GOT3 (cell line): ENCODE measurements at regions not wholly inside any gene's neighbourhood (a gene's known extent, or its start where the extent isn't known, plus 50 kb on each side); places are given as distances from the start of the nearest gene placed in this dataset.

ENCODE experiments used
- DNase-seq: peaks from one replicate; lab custom pipeline; 2025; ENCODE audit warnings: mixed read lengths; lab: John Stamatoyannopoulos, UW

DNA sequence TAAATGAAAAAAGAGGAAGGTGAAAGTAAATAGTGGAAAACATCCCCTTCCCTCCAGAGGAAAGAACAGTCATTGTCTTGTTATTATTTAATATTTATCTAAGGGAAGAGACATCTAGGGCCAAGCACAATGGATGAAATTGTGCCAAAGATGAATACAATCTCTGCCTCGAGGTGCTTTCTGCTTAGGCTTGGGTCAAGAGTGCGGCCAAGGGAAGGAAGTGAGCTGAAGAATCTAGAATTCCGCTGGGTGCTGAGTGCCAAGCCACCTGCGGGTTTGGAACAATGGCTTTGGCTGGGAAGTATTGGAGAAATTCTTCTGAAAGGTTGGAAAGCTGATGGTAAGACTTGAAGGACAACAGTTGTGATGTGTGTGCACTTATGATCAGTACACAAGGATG is 531.3 kb upstream of the FZD8 start:
- no peak for DNase-seq

DNA sequence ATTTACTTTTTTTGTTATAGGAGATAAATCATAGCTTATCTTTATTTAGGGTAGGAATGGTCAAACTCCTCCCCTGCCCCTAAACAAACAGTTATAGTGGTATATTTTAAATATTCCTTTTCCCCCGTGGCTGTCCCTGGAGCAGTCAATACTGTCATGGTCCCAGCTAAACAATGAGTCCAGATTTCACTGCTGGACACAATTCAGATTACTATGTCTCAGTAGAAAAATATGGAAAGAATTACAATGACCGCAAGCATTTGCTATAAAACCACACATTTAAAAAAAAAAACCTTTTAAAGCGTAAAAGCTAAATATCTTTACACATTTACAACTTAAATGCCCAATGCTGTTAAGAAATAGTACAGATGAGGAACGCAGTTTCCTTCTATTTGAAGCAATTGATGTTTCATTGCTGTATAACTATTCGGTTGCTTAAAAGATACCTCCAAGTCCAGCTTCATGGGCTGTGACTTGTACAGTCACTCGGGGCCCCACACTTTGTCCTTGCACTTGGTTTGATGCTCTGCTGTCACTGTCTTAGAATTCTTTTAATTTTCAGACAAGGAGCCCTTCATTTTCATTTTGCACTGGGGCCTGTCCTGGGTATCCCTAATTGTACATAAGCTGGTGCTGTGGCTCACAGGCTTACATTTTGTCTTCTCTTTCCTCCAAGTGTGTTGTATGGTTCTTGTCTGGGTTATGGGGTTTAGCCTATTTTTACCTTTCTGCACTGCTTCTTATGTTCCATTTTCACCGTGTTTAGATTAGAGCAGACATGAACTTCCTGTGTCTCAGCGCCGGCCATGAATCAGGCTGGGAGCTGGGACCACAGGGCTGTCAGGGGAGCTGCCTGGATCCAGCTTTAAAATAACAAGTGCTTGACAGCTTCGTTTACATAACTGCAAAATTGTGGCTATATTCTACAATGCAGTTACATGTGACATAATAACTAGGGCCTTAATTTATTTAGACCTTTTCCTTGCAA is 530.2 kb upstream of the FZD8 start:
- DNase-seq, result no peak

DNA sequence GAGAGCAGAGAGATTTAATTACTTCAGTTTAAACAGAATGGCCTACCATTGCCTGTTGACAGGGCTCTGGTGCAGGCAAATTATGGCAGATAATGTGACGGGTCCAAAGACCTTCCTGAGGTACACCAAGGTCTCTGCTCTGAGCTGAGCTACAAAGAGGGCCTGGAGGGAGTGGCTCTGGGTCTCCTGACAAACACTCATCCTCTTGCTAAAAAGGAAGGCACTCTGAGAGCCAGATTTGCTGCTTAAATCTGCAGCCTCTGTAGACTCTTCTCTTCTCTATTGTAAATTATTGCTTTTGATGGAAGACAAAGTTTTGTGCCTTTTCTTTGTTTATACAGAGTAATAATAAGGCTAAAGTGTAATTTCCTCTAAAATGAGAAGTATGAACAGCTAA is 529.5 kb upstream of the FZD8 start:
- no peak for DNase-seq

DNA sequence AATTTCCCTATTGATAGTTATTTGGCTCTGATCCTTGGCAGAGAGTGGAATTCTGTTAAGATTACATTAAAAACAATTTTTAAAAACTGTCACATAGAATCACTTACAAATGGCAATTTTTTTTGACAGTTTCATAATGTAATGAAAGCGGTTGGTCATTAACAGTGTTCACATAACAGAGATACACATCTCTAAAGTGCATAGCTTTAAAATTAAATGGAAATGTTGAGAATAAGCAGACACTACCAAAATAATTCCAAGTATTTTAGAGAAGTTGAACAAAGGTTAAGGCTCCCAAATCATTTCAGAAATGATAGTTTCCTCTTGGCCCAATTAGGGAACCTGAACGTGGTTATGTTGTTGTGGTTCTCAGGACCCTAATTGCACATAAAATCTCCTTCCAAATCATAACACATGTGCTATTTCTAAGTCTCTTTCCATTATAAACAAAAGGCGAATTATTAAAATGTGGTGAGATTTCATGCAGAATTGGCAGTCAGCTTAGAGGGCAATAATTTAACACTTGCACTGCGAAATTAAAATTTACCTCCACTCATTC is 528.9 kb upstream of the FZD8 start:
- DNase-seq, result no peak

DNA sequence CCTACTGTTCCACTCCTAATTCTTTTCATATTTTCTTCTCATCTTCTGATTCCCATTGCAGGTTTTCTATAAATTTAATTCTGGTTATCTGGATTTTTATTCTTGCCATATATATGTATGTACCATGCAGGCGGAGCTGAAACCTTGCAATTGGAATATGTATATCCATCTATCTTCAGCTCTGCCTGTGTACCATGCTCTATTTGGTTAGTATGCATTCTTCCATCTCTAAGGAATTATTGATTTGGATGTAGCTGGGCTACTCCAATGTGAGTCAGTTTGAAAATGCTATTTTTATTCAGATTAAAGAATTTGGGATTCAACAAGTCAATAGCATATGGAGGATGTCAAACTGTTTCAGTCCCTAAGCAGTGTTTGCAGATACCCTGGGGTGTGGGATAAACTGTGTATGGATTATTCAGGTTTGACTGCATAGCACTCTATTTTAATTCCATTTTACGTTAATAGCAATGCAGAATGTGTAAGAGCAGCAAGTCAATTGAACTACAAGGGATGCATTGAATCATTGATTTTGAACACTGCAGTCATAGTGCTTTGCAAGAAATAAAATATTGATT is 528.1 kb upstream of the FZD8 start:
- DNase-seq, result no peak

DNA sequence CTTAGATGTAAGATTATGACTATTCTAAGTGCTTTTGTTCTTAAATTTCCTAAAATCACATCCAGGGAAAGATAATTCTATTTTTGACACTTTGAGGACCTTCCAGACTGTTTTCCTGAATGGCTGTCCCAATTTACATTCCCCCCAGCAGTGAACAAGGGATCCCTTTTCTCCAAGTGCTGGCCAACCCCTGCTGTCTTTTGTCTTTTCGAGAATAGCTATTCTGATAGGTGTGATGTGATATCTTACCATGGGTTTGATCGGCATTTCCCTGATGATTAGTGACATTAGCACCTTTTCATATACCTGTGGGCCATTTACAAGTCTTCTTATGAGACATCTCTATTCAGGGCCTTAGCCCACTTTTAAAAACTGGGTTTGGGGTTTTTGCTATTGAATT is 526.7 kb upstream of the FZD8 start:
- no peak for DNase-seq

DNA sequence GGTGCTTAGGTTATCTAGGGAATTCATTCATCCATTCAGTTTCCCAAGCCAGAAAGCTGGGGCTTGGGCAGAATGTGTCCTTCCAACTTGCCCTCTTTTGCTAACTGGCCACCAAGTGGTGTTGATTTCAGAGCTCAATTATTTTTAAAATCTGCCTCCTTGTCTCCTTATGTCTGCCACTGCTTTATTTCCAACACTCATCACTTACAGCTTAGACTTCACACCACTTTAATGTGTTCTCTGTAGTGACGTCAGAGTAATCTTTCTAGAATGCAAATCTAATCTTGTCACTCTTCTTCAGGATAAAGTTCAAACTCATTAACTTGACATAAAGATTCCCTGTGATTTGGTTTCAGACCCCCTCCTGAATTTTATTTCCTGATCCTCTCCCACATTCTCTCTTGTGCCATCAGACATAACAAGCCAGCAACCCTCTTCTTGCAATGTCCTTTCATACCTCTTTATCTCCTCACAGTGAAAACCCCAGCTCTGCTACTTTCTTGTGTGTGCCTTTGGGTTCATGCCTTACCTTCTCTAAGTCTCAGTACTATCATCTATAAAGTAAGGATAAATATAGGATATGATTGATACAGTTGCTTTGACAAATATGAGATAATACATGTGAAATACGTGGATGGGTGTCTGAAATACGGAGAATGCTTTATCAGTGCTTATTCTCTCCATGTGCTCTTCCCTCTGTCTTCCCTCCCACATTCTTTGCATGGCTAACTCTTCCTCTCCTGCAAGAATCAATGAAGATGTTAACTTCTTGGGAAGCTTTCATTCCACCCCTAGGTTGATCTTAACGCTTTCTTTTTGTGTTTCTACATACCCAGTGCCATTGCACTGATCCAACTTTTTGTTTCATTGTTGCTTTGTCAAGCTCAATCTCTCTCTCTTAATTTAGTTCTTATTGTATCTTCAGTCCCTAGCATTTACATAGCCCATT is 522.7 kb upstream of the FZD8 start:
- no peak for DNase-seq

DNA sequence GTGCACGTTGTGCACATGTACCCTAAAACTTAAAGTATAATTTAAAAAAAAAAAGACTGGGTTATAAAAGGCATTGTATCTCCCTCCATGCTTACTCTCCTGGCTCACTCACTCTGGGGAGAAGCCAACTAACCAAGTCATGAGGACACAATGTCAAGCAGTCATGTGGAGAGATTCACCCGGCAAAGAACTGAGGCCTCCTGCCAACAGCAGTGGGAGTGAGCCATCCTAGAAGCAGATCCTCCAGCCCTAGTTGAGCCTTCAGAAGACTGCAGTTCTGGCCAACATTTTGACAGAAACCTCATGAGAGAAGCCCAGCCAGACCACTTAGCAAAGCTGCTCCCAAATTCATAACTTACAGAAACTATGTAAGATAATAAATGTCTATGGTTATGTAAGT is 521.7 kb upstream of the FZD8 start:
- DNase-seq, result no peak

DNA sequence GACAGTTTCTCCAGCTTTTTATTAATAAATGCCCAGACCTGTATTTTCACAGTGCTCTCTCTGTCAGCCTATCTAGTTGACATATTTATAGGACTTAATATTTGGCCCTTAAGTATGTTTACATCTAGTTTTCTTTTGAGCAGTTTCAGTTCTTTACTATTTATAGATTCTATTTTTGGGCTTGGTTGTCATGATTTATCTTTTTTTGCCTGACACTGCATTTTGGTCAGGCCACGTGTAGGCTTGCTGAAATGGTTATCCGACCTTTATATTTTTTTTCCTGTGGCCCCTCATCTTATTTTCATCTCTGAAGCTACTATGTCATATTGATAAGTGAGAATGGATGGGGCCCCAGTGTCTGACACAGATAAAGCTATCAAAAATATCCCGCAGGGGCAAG is 515.4 kb upstream of the FZD8 start:
- DNase-seq, result no peak

DNA sequence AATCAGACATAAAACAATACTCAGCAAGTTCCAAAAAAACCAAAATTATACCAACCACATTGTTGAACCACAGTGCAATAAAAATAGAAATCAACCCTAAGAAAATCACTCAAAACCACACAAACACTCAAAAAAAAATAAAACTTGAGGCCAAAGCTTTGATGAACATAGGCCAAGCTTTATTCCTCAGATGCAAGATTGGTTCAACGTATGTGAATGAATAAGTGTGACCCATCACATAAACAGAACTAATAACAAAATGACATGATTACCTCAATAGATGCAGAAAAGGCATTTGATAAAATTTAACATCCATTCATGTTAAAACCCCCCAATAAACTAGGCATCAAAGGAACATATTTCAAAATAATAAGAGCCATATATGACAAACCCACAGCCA is 506.1 kb upstream of the FZD8 start:
- DNase-seq, result no peak

DNA sequence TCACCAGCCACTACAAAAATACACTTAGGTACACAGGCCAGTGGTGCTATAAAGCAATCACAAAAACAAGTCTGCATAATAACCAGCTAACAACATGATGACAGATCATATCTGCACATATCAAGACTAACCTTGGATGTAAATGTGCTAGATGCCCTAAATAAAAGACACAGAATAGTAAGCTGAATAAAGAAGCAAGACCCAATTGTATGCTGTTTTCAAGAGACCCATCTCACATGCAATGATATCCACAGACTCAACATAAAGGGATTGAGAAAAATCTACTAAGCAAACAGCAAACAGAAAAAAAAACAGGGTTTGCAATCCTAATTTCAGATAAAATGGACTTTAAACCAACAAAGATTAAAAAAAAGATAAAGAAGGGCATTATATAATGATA is 505.4 kb upstream of the FZD8 start:
- no peak for DNase-seq

DNA sequence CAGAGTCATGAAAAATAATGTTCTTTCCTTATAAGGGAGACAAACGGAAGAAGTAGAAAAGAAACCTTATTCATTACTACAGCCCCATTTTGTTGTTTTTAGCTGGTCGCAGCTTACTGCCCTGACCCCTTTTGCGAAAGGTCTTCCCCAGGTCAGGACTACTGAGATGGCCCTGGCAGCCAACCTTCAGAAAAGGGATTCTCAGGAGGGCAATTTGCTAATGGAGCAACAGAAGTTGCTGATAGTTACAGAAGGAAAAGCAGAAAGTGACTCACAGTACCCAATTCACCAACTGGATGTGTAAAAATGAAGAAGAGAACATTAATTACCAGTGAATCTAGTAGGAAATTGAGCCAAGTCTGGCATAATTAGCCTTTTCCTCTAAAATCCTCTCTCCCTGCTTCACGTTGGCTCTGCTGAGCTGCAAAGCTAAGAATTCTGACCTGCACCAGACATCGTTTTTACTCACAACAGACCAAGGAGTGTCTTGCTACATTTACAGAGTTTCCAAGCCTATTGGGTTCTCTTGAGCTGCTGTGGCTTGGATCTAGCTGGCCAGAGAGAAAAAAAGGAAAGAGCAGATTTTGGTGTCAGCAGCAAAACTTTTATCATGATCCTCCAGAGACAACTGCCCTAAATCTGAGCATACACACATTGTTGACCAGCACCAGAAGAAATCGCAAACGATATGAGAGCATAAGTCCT is 499.9 kb upstream of the FZD8 start:
- DNase-seq, result no peak

DNA sequence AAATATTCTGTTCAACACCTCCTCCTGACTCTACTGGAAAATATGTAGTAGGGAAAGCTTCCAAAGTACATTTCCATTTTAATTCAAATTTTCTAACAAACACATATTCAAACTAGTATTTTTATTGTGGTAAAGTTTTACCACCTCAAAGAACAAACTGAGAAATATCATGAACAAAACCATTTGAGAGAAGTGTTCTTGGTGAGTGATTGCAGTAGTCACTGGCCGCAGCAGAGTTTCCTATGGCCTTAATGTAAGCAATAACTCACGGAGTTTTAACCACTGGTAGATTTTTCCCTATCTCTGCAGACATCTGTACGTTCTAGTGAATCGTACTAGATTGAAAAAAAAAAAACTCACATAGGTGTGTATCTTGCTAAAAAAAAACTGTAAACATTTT is 487.0 kb upstream of the FZD8 start:
- DNase-seq, result no peak

DNA sequence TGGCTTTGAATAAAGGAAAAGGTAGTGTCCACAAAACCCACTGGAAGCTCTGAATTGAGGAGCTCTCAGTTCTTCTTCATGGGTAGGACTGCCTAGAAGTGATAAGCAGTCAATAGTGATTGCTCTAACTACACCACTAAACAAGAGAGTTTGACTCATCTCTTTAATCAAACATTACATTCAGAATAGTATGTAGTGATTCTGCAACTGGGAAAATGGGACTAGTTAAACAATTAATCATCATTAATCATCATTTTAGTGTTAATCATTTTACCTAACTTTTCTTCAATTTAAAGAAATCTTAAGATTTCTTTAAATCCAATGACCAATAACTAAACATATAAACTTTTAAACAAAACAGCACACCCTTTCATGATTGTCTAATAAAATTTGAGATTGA is 484.0 kb upstream of the FZD8 start:
- DNase-seq, result no peak

DNA sequence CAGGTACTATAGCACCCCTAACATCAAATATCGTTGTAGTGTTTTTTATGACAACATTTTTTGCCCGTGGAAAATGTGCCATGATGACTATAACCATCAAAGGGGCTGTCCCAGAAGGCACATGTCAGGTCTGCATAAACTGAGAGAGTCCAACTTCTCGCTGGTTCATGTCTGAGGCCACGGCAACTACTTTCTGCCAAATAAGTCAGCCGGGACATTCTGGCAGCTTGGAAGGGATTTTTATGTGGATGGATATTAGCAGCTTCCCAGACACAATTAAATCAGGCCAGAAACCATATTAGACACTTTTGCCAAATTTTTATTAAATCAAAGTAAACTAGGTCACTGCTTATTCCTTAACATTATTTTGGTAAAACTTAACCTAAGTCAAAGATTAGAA is 477.4 kb upstream of the FZD8 start:
- DNase-seq, result no peak

DNA sequence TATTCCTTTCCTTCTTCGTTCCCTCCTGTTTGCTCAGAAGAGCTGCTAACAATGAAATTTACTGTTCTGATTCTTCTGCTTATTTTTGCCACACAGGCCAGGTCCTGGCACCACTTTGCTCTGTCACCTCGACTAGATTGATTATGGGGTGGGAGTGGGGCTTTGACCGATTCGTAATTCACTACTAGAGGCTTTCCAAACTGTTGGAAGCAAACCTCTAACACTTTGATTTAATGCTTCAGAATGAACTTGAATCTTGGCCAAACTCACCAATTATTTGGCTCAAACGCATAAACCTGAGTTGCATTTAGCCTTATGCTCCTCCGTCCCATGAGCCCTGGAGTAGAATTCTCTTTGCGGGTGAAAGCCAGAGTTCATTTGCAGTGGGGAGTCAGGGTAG is 476.2 kb upstream of the FZD8 start:
- DNase-seq, result no peak

DNA sequence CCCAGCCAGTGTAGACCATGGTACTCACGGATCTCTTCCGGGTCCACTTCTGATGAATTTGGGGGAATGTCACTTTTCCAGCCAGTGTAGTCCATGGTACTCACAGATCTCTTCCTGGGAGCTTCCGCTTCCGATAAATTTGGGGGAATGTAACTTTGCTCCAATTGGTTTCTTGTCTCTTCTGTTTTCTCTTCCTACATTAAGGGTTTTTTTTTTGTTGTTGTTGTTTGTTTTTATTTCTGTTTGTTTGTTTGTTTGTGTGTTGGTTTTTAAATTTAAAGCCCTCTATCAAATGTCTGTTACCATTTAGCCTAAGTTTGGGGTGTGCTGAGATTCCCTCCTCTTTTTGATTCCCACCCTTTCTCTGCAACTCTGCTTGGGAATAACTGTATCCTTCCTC is 475.8 kb upstream of the FZD8 start:
- no peak for DNase-seq

DNA sequence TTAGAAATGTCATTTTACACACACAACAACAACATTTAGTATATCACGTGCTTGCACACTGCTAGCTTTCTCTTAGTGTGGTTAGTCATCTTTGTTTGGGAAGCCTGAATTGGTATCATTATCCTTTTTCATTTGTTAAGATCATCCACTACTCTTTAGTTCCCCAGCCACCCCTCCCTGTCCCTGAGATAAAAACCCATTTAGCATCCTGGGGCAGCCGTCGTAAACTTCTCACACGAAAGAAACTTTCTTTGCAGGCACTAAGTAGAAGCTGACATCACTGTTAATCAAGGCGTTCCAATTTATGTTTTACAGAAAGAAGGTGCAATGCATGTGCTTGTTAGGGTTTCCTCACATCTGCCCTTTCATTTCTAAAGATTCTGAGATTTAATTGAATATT is 475.1 kb upstream of the FZD8 start:
- DNase-seq, result no peak

DNA sequence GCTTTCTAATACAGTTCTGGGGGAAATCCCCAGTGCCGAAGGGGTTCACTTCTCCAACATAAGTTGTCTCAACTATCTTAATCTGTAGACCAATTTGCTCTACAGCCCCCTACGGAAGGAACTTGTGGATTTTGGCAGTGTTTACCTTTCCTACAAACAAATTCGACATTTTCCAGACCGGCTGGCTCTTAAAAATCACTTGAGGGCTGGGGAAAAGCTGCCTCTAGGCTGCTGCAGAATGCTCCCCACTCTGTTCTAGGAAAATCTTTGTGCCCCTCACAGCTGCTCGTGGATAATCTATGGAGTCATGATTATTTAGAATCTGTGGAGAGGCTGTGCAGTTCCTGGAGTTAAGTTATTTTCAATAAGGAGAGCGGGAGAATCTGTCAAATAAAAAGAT is 474.6 kb upstream of the FZD8 start:
- no peak for DNase-seq

DNA sequence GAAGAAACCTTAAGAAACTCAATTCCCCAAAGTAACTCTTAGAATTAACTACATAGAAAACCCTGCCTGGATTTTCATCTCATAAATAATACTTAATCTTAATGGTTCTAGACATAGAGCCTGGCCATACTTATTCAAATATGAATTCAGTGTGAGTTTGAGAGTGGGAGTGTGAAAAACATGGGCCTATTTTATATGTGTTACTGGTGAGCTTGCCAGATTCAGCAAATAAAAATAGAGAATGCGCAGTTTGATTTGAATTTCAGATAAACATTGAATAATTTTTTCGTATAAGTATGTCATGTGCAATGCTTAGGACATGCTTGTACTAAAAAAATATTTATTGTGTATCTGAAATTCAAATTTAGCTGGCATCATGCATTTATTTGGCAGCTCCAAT is 473.9 kb upstream of the FZD8 start:
- no peak for DNase-seq

DNA sequence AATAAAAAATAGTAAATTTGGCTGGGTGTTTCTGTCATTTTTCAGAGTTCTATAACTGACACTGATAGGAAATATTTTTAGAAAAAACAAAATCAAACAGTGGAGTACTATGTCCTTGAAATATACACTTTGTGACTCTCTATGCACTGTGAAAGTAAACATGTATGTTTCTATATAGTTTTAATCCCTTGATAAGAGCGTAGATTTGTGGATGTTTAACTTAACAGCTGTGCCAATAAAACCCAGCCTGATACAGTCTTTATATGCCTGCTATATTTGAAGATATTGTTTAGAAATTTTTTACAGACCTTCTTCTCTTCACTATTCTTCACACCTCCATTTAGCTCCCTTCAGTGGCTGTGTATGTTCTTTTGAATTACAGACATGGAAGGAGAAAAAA is 473.3 kb upstream of the FZD8 start:
- DNase-seq, result no peak

DNA sequence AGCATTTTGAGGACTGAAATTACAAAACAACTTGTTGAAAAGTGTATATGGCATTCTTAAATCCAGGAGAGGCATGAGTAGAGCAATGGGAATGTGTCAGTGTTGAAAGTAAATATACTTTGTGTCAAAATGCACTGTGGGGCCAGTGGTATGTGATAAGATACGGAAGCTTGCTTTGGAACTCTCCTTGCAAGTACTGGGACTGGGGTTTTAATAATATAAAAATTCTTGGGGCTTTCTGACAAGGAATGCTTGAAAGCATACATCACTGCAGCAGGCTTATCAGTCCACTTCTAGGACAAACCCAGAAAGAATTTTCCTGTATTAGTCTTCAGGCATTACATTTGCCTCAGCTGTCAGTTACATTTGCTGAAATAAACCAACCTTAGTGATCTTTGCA is 472.8 kb upstream of the FZD8 start:
- no peak for DNase-seq
